GM21423 (cell line): ENCODE measurements at regions not wholly inside any gene's neighbourhood (a gene's known extent, or its start where the extent isn't known, plus 50 kb on each side); places are given as distances from the start of the nearest gene placed in this dataset.
"Not testable (repeated sequence)": the region's sequence is repeated elsewhere in the genome, so short reads cannot be mapped to it uniquely, and the experiment has no call there.

Source experiments
- ATAC-seq: cut with Tn5 transposase; IDR thresholded peaks from one replicate; pipeline ENCODE4 v1.9.1; 2021; ENCODE audit warnings: mild to moderate bottlenecking, moderate library complexity; ENCODE audit not compliant: unreplicated experiment

DNA sequence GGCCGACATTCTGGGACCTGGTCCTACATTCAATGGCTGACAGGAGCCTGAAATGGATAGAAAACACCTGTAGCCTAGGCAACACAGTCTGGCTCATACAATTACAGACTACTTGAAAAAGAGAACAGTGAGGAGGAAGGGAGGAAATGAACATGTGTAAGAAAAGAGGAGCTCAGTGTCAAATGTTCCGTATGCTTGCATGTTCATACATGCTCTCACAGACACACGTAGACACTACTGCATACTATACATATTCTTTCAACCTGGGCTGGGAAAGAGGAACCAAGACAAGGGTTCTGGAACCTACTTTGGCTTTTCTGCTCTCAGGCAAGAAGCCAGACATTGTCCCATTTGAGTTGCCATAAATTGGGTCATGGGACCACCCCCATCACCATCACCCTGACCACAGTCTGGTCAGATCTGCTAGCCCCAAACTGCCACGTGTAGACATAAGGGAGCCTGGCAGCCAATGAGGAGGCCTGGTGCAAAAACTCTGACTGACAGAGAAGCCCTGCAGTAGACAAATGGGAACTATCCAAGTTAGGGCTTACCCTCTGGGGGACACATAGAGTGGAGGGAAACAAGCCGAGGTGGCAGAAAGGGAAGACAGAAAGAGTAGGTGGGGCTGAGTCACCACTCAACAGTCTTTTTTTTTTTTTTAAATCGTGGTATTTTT is 310.0 kb downstream of the SHQ1 start:
- ATAC-seq = peak; percentile 55

DNA sequence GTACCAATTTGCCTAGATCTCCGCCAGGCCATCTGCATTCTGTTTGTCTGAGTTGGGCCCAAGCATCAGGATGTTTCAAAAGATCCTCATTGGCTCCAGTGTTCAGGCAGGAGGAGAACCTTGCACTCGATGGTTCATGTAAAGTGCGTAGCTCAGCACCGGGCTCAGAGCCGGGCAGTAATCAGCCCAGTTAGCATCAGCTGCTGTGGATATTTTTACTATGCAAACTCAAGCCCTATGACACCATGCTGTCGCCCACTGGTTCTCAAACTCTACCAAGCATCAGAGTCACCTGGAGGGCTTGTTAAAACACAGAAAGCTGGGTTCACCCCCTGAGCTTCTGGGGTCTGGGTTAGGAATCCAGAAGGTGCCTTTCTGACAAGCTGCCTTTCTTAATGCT is 310.8 kb downstream of the SHQ1 start:
- ATAC-seq = no peak

DNA sequence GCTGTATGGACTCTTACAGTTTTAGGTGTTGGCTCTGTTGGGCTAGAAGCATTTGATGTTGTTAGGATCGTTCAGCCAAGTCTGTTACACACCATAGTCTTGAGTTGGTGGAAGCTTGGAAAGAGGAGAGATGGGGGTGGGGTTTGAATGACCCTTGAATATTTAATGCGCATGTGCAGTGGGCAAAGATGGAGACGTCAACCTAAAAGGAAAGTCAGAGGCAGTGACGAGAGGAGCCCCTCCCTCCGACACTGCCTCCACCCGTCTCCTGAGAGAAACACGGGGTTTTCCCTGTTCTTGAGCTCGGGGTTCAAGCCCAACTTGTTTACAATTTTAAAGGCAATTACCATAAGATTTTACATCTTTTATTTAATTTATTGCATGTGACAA is 311.4 kb downstream of the SHQ1 start:
- no peak for ATAC-seq

DNA sequence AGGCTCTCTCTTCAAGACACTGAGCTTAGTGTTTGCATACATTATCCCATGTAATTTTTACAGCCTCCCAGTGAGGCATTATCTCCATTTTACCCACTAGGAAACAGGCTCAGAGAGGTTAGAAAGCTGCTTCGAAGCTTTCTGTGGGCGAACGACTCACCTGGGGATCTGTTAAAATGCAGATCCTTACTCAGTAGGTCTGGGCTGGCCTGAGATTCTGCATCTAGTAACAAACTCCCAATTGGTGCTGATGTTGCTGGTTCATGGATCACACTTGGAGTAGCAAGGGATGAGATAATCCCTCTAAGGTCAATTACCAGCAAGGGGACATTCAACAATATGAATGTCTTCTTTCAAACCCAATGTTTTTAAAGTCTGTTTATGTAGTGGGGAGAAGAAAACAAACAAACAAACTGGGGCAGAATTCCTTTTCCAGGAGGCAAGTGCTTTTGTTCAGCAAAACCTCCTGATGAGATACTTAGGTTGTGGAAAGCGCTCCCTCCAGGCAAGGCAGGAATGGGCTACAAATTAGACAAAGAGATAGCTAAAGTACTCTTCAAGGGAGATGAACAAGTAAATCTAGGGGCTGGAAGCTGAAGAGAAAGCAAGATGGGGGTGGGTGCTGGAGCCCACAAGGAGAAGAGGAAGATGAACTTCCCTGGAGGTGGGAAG is 311.9 kb downstream of the SHQ1 start:
- ATAC-seq = no peak

DNA sequence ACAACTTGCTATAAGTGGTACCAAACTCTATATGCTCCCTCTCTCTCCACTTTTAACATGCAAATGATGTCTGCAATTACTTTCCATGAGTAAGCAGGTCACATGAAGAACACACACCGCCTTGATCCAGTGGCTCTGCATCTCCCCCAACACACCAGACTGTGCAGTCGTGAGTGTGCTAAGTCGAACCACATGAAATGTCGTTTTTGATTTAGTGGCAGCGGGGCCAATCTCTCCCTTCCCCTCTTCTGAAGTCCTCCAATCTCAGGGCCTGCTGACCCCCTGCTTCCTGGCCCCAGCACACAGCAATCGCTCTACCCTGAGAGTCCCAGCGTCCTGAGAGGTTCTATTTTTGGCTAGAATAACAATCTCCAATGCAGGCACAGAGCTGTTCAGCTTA is 312.5 kb downstream of the SHQ1 start:
- no peak for ATAC-seq

DNA sequence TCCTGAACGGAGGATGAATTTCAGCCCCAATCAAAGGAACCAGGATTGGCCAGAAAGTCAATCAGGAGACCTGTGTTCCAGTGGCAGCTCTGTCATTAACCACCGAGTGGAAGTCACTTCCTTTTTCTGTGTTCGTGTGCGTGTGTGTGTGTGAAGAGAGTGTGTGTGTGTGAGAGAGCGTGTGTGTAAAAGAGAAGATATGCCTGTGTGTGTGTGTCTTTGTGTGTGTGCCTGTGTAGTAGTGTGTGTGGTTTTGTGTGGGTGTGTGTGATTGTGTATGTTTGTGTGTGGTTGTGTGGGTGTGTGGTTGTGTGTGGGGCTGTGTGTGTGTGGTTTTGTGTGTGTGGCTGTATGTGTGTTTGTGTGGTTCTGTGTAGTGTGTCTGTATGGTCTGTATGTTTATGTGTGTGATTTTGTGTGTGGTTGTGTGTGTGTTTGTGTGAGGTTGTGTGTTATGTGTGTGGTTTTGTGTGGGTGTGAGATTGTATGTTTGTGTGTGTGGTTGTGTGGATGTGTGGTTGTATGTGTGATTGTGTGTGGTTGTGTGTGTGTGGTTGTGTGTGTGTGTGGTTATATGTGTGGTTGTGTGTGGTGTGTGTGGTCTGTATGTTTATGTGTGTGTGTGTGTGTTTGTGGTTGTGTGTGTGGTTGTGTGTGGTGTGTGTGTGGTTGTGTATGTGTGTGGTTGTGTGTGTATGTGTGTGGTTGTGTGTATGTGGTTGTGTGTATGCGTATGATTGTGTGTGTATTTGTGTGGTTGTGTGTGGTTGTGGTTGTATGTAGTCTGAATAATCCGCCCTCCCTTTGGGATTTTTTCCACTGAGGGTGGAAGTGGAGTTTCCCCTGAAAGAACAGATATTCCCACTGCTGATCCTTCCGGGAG is 314.4 kb downstream of the SHQ1 start:
- ATAC-seq = no peak

DNA sequence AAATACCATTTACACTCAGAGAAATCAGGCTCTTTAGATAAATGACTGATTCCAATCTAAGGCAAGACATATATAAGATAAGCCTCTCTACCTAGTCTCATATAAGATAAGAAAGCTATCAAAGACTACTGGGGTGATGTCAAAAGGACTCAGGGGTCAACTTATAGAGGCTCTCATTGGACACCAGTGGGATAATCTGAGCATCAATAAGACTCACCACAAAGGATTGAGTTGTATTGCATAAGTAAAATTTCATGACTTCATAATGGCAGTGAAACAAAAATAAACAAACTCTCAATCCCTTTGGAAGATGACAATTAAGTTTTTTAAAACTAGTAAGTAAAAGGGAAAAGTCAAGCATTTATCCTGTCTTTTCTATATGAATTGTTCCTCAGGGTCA is 317.8 kb downstream of the SHQ1 start:
- no peak for ATAC-seq

DNA sequence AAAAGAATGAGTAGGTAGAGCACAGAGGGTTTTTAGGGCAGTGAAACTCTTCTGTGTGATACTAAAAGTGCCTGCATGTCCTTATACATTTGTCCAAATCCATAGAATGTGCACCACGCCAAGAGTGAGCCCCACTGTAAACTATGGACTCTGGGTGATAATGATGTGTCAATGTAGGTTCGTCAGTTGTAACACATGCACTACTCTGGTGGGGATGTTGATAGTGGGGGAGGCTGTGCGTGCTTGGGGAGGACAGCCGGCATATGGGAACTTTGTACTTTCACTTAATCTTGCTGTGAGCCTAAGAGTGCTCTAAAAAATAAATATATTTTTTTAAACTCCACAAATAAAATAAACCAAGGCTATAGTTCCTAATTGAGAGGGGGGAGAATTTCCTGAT is 319.2 kb downstream of the SHQ1 start:
- ATAC-seq = no peak

DNA sequence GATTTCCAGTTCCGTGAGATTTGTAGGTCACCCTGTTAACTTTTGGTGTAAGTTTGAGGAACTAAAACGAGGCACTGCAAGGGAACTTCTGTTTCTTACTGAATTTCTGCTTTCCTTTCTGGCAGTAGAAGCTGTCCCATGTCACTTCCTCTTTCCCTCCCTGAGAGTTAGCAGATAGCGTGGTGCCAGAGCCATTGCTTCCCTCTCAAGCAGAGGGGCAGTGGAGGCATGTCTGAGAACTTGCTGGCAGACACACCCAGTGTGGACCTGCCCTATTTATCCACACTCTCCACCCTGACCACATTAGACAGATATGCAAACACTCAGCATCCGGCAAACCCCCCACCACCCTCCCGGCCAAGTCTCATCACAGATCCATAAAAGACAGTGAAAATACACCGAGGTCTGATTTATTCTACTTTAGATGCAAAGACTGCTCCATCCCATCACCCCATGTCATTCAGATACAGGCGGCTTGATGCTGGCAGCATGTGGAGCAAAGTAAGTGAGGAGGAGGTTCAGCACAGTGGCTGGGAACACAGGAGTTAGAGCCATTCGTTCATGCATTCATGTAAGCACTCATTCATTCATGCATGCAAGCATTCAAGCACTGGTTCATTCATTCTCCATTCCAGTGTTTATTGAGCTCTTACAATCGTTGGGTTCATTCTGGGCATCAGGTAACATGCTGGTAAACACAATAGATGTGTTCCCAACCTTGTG is 324.7 kb downstream of the SHQ1 start:
- ATAC-seq = peak; percentile 89

DNA sequence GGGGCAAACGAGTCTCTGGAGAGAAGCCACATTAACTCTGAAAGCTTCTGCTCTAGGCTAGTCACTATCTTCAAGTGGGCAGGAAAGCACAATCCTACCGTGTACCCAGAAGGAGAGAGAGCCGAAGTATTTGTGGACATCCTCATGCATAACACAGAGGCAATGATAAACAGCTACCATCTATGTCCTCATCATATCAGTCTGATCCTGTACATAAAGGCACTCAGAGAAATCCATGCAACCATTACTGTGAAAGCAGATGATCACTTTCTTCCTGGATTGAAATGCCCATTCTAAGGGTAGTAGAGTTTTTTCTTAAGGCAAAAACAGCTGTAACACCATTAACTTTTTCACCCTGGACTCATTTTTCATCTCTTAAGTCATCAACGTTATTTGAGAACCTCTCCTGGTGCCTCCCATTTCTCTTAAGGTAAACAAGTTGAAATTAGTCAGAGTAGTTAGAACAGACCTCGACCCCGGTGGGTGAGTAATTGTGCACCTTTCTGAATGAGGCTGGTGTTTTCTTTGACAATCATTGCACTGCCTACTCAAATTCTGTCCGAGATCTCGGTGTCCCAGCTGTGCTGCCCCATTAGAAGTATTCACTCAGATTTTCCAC is 327.4 kb downstream of the SHQ1 start:
- ATAC-seq = no peak

DNA sequence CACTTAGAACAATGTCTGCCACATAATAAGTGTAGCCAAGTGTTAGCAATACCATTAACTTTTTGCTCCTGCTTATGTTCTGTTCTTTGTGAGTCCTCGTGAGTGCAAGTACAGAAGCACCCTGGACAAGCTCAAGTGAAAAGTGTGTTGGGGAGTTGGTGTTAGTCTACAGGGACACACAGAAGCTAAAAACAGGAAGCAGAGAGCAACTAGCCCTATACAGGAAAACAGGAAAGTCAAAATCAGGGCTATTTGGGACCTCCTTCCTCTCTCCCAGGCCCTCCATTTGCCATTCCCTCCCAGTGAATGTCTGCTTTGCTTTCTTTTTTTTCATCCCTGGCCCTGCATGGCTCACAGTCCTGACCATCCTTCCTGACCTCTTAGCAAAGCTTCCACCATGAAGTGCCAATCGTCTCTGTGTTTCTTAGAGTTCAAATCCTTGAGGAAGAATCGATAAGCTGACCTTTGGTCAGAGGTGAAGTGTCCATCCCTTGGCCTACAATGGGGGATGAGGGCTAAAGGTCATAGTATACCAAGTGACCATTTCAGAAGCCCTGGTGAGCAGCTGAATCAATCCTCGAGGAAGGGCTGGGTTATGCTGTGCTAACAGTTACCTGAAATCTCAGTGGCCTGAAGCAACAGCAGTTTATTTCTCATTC is 328.2 kb downstream of the SHQ1 start:
- no peak for ATAC-seq

DNA sequence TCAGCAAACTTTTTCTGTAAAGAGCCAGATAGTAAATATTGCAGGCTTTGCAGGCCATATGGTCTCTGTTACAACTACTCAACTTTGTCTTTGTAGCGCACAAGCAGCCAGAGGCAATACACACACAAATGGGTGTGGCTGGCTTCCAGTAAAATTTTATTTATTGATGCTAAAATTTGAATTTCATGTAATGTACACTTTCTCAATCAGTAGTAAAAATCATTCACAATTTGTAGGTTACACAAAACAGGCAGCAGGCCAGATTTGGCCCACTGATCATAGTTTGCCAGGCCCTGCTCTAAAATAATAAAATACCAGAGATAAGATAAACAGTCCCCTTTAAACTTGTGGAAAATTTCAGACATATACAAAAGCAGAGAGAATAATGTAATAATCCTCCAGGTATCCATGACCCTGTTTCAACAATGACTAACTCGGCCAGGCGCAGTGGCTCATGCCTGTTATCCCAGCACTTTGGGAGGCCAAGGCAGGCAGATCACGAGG is 330.3 kb downstream of the SHQ1 start:
- no peak for ATAC-seq

DNA sequence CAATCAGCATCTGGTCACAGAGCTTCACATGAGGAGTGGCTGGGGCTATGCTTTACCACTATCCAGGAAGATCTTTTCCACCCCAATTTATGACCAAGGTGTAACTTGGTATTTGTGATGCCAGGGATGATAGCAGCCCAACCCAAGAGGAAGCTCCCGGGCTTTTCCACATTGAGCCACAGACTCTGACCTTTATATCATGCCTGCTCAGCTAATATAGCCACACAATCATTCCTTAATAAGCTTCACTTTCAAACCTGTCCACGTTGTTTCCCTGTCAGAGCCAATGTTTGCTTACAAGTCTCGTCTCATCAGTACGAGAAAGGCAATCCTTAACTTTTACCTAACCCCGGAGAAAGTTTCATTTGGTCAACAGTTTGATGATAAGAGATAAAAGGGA is 330.9 kb downstream of the SHQ1 start:
- no peak for ATAC-seq

DNA sequence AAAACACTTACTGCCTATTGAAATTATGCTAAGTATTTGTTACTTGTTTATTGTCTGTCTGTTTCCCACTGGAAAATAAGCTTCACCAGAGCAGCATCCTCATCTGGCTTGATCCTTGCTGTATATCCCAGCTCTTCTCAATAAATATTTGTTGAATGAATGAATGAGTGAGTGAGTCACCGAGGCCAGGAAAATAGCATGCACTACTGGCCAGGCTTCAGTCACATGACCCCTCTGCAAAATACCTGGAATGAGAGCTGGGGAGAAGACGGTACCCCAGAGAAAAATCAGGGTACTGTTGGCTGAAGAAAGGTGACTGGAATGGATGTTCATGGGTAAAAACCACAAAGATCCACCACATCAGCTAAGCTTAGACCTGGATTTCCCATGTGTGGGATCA is 331.9 kb downstream of the SHQ1 start:
- no peak for ATAC-seq

DNA sequence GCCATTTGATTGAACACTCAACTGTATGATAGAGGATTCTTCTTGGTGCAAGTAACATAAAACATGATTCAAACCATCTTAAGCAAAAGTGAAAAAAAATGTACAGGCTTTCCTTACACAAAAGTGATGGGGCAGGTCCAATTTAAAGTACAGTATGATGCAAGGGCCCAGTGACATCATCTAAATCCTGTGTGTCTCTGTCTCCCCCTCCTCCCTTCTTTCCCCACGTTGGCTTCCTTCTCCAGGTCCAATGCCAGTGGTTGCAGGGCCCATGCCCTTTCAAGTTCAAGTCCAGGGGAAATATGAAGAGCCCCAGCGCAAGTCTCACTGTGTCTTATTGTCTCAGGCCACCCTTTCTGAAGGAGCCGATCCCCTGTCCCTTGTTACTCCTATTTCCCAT is 332.3 kb downstream of the SHQ1 start:
- no peak for ATAC-seq

DNA sequence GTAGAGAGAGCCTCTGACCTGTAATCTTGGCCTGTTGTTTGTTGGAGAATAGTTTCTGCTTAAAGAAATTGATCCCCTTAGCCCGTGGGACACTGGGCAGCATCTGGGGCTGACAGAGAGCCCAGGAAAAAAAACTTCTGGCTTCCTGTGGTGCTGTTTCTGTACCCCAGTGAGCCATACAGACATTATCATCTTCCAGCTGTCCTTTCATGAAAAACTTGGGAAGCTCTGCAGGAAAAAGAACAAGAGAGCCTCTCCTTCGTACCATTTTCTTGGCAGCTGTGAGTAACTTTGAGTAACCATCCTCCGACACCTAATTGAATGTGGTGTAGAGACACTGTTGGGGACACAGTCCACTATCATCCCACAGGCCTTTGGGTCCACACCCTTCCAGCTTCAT is 333.0 kb downstream of the SHQ1 start:
- no peak for ATAC-seq

DNA sequence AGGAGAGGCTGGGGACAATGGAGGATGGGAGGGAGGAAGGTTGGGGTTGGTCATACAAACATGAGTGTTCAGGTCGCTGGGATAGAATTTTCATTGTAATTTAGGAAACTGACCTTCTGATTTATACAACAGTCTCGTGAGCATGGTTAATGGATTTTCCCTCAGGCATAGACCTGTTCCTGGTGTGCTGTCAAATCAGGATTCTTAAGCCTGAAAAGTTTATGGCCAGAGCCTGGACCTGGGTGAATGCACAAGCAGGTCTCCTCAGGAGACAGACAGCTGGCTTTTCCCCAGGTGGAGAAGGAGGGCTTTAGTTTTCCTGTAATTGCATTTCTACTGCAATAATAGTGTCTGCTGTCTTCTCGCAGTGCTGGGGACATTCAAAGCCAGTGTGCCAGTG is 338.0 kb downstream of the SHQ1 start:
- ATAC-seq = no peak

DNA sequence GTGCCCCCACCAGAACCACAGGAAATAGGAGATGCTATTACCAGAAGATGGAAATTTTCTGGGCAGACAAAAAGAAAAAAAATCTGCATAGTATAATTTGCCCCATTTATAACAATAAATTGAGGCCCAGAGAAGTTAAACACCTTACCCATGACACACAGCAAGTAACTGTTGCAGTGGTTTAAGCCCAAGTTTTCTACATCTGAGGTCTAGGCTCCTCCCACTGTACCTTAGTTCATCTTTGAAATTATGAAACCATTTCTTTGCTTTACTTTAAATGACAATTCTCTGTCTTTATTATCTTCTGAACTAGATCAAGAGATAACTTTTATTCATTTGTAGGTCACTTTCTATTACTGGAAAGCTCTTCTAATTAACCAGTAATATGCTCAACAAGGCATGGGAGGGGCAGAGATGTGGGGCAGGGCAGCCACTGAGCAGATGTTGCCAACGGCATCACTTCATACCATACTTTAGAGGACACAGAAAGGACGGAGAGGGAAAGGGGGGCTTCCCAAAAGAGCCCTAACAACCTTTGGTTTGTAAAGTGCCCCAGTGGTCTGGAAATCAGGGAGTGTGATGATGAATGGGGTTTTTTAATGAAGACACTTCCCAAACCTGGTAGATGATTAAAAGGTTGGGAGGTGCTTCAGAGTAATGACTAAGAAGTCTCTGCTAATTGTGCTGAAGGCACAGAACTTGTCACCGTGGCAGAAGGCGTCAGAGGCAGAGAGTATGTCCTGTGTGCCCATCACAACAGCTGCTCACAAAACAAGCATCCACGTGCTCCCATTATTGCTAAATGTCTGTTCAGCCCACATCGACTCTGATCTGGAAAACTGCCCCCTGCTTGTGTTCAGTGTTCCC is 342.5 kb downstream of the SHQ1 start:
- no peak for ATAC-seq

DNA sequence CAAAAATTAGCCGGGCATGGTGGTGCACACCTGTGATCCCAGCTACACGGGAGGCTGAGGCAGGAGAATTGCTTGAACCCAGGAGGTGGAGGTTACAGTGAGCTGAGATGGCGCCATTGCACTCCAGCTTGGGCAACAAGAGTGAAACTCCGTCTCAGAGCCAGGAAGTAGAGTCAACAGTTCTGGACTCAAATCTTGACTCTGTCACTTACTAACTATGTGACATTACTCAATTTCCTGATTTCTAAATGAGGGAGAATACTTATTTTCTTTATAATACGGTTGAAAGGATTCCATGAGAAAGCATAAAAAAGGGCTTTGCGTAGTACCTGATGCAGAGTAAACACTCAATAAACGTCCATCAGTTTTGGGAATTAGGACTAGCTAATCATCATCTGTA is 350.7 kb downstream of the SHQ1 start:
- ATAC-seq = not testable (repeated sequence)
